OCI-LY1 (cell line): ENCODE measurements at regions not wholly inside any gene's neighbourhood (a gene's known extent, or its start where the extent isn't known, plus 50 kb on each side); places are given as distances from the start of the nearest gene placed in this dataset.

Experiments
- H2AFZ ChIP-seq: fragments of 200-600 bp; sonication (generic), shearing (Covaris generic); 2 replicates; pipeline ENCODE4 v1.6.0; 2014; ENCODE audit warnings: antibody characterized with exemption, mild to moderate bottlenecking, low read length
- H3F3A ChIP-seq: fragments of 200-600 bp; sonication (generic), shearing (Covaris generic); 2 replicates; pipeline ENCODE4 v1.6.0; 2014; ENCODE audit warnings: mild to moderate bottlenecking, antibody characterized with exemption, low read length, moderate library complexity; ENCODE audit not compliant: insufficient read depth
- H3K27ac ChIP-seq: fragments of 200-600 bp; sonication (generic); 2 replicates; pipeline ENCODE4 v1.5.1; 2014; ENCODE audit warnings: low read length, mixed run types, mild to moderate bottlenecking, low read depth; ENCODE audit not compliant: poor library complexity, severe bottlenecking
- H3K27me3 ChIP-seq: fragments of 200-600 bp; sonication (generic); 2 replicates; pipeline ENCODE4 v1.6.0; 2014; ENCODE audit warnings: antibody characterized with exemption, mild to moderate bottlenecking, low read length, moderate library complexity; ENCODE audit not compliant: insufficient read depth
- H3K36me3 ChIP-seq: fragments of 200-600 bp; sonication (generic); 2 replicates; pipeline ENCODE4 v1.6.1; 2014; ENCODE audit warnings: mild to moderate bottlenecking, antibody characterized with exemption, low read length, moderate library complexity, mixed read lengths; ENCODE audit not compliant: insufficient read depth
- H3K4me1 ChIP-seq: fragments of 200-600 bp; sonication (generic); 2 replicates; pipeline ENCODE4 v1.5.1; 2014; ENCODE audit warnings: mild to moderate bottlenecking, low read length, moderate library complexity; ENCODE audit not compliant: insufficient read depth, severe bottlenecking
- H3K4me2 ChIP-seq: fragments of 200-600 bp; sonication (generic), shearing (Covaris generic); 2 replicates; pipeline ENCODE4 v1.6.1; 2014; ENCODE audit warnings: low read length
- H3K4me3 ChIP-seq: fragments of 200-600 bp; sonication (generic); 2 replicates; pipeline ENCODE4 v1.5.1; 2014; ENCODE audit warnings: low read length, low read depth, mild to moderate bottlenecking, mixed read lengths; ENCODE audit not compliant: poor library complexity, severe bottlenecking
- H3K79me2 ChIP-seq: fragments of 200-600 bp; shearing (Covaris generic); 2 replicates; pipeline ENCODE4 v1.6.1; 2016; ENCODE audit warnings: mixed run types, low read length, mixed read lengths; ENCODE audit not compliant: insufficient read depth
- H3K9ac ChIP-seq: fragments of 200-600 bp; sonication (generic), shearing (Covaris generic); 2 replicates; pipeline ENCODE4 v1.6.1; 2014; ENCODE audit warnings: mild to moderate bottlenecking, low read length, mixed read lengths
- H3K9me2 ChIP-seq: fragments of 200-600 bp; sonication (generic), shearing (Covaris generic); 2 replicates; pipeline ENCODE4 v1.6.1; 2014; ENCODE audit warnings: low read depth, mild to moderate bottlenecking, low read length, mixed read lengths
- H3K9me3 ChIP-seq: fragments of 200-600 bp; shearing (Covaris generic); 2 replicates; pipeline ENCODE4 v1.6.1; 2014; ENCODE audit warnings: low read length, mixed read lengths
- H4K20me1 ChIP-seq: fragments of 200-600 bp; sonication (generic), shearing (Covaris generic); 2 replicates; pipeline ENCODE4 v1.6.0; 2016; ENCODE audit warnings: mild to moderate bottlenecking, low read length; ENCODE audit not compliant: insufficient read depth
- CTCF ChIP-seq: fragments of 200-600 bp; sonication (generic), shearing (Covaris generic); IDR thresholded peaks from 2 replicates; pipeline ENCODE4 v1.5.1; 2017; ENCODE audit warnings: mild to moderate bottlenecking, antibody characterized with exemption, low read length, moderate library complexity, mixed read lengths
- EZH2 ChIP-seq: fragments of 200-600 bp; sonication (generic), shearing (Covaris generic); IDR thresholded peaks from 2 replicates; pipeline ENCODE4 v1.8.0; 2017; ENCODE audit warnings: borderline replicate concordance, mixed run types, mild to moderate bottlenecking, antibody characterized with exemption, low read length, moderate library complexity, mixed read lengths

- H2AFZ ChIP-seq: no peak overlapping the region
- no peak overlapping the region for H3K4me3 ChIP-seq
- no peaks in the 10 kb centered on the region for H4K20me1 ChIP-seq
- no peak for TF ChIP-seq CTCF
- TF ChIP-seq EZH2: no peak
- no peaks in the 10 kb centered on the region for H3K9me3 ChIP-seq
- H3K27ac ChIP-seq: no peak overlapping the region
- no peak overlapping the region for H3K9ac ChIP-seq
- no peaks in the 10 kb centered on the region for H3K4me1 ChIP-seq
- H3K4me2 ChIP-seq: no peak overlapping the region
- no peaks in the 10 kb centered on the region for H3K27me3 ChIP-seq
- H3K9me2 ChIP-seq: no peaks in the 10 kb centered on the region
- H3K79me2 ChIP-seq: no peaks in the 10 kb centered on the region
- no peaks in the 10 kb centered on the region for H3F3A ChIP-seq
- no peaks in the 10 kb centered on the region for H3K36me3 ChIP-seq
Observed at GRCh38 chr3:86814918-86815655, 175.9 kb downstream of the VGLL3 start.

GRCh38 chr3:86814321-86814720 lies 176.6 kb downstream of the VGLL3 start:
- Histone ChIP-seq H3K4me3 (no peak overlapping the region), H4K20me1 (no peaks in the 10 kb centered on the region), H3K4me1 (no peaks in the 10 kb centered on the region), H3K79me2 (no peaks in the 10 kb centered on the region), H3K27me3 (no peaks in the 10 kb centered on the region), H3K4me2 (no peak overlapping the region), H3K36me3 (no peaks in the 10 kb centered on the region), H3K9me2 (no peaks in the 10 kb centered on the region), H3K27ac (no peak overlapping the region), H3K9ac (no peak overlapping the region), H3F3A (no peaks in the 10 kb centered on the region), H3K9me3 (no peaks in the 10 kb centered on the region), H2AFZ (no peak overlapping the region)
- TF ChIP-seq CTCF: no peak
- TF ChIP-seq EZH2: no peak

GRCh38 chr3:86801921-86802320 lies 189.0 kb downstream of the VGLL3 start:
- Histone ChIP-seq H2AFZ (no peak overlapping the region), H3K4me3 (no peak overlapping the region)
- no peak for TF ChIP-seq EZH2
- no peak for TF ChIP-seq CTCF

More at GRCh38 chr3:86801921-86802320, 189.0 kb downstream of the VGLL3 start:
- Histone ChIP-seq H3K27me3 (no peaks in the 10 kb centered on the region), H3K9me3 (no peaks in the 10 kb centered on the region), H3K4me1 (no peaks in the 10 kb centered on the region), H3F3A (no peaks in the 10 kb centered on the region), H3K79me2 (no peaks in the 10 kb centered on the region), H3K4me2 (no peak overlapping the region), H4K20me1 (no peaks in the 10 kb centered on the region), H3K27ac (no peak overlapping the region), H3K9me2 (no peaks in the 10 kb centered on the region), H3K36me3 (no peaks in the 10 kb centered on the region), H3K9ac (no peak overlapping the region)
